ENCODE measurements at regions not wholly inside any gene's neighbourhood (a gene's known extent, or its start where the extent isn't known, plus 50 kb on each side); places are given as distances from the start of the nearest gene placed in this dataset.

- DNase-seq (no peak), ATAC-seq (no peak)
- Histone ChIP-seq H3K27ac (no peak overlapping the region), H3K4me1 (no peaks in the 10 kb centered on the region), H3K4me3 (no peak overlapping the region), H3K27me3 (no peaks in the 10 kb centered on the region), H3K36me3 (no peaks in the 10 kb centered on the region), H3K9me3 (peaks cover 0 to 3% (median 0%) of the 10 kb centered on the region in 11 donors)
- intact Hi-C loops (cut with DNase I) = no loop called here
- no peak for TF ChIP-seq CTCF (IDR thresholded peaks at IDR 0.05)
- WGBS, 2 donors = 32% methylated on average over 4 of the region's 4 CpGs
These were observed 429.0 kb upstream of the NRSN1 start for GRCh38 chr6:23696992-23697391.

- no peaks in the 10 kb centered on the region for H3K9me3 ChIP-seq
- H3K36me3 ChIP-seq = no peaks in the 10 kb centered on the region
- H3K27ac ChIP-seq = no peak overlapping the region
- H3K4me3 ChIP-seq = no peak overlapping the region
- WGBS, 2 donors = 19 to 39% methylated on average over 2 of the region's 2 CpGs
- no peak for TF ChIP-seq CTCF (IDR thresholded peaks at IDR 0.05)
- DNase-seq (no peak), ATAC-seq (peak in 5 of 8 donors; percentile 56 to 84 (median 75))
- peaks cover 0 to 12% (median 0%) of the 10 kb centered on the region in 9 donors for H3K4me1 ChIP-seq
- intact Hi-C loops (cut with DNase I) = no loop called here
- no peaks in the 10 kb centered on the region for H3K27me3 ChIP-seq
These were observed 421.4 kb upstream of the NRSN1 start for GRCh38 chr6:23704479-23705052.

DNA sequence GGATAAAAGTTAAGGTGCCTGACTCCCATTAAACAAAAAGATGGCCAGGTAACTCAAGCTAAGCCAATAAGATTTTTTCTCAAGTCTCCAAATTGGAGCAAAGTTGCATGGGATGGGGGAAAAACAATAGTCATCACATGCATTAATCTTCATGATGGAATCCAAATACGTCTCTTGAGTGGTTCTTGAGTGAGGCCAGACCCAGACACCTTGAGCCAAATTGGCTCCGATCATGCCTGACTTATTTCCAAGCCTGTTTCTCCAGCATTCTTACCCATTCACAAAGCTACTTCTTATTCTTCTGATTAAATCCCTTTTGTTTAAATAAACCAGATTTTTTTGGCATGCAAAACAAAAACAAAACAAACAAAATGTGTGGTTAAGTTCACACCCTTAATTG is 420.3 kb upstream of the NRSN1 start:
- no peak for TF ChIP-seq CTCF (IDR thresholded peaks at IDR 0.05)
- intact Hi-C loops (cut with DNase I) = no loop called here
- no peaks in the 10 kb centered on the region for H3K27me3 ChIP-seq
- DNase-seq = no peak
- H3K36me3 ChIP-seq = no peaks in the 10 kb centered on the region
- ATAC-seq = no peak
- 39 to 40% methylated on average over 2 of the region's 2 CpGs for WGBS, 2 donors
- H3K9me3 ChIP-seq = no peaks in the 10 kb centered on the region
- no peak overlapping the region for H3K27ac ChIP-seq
- H3K4me1 ChIP-seq = peaks cover 0 to 12% (median 0%) of the 10 kb centered on the region in 9 donors
- H3K4me3 ChIP-seq = no peak overlapping the region

GRCh38 chr6:23712756-23713155 is 413.3 kb upstream of the NRSN1 start:
- intact Hi-C loops (cut with DNase I) = no loop called here
- Histone ChIP-seq H3K9me3 (no peaks in the 10 kb centered on the region), H3K36me3 (no peaks in the 10 kb centered on the region), H3K27ac (no peak overlapping the region), H3K4me1 (no peaks in the 10 kb centered on the region), H3K27me3 (no peaks in the 10 kb centered on the region), H3K4me3 (no peak overlapping the region)
- 79 to 80% methylated on average over 3 of the region's 3 CpGs for WGBS, 2 donors
- no peak for TF ChIP-seq CTCF (IDR thresholded peaks at IDR 0.05)
- ATAC-seq (no peak), DNase-seq (no peak)
